Tibial nerve (tissue), 4 donors: ENCODE measurements at regions not wholly inside any gene's neighbourhood (a gene's known extent, or its start where the extent isn't known, plus 50 kb on each side); places are given as distances from the start of the nearest gene placed in this dataset.
A peak's percentile ranks its signal among the peaks of the same experiment; 100 is the strongest.

Source experiments
- DNase-seq, 2 donors: peaks; one replicate each; pipeline ENCODE4 v3.0.0-alpha.2; 2019; ENCODE audit warnings: low spot score in 2 of 2
- H3K27ac ChIP-seq, 4 donors: fragments of 200-600 bp; sonication (generic) in 3 of 4; one replicate each; pipeline ENCODE4 v1.5.1; 2017 to 2019; ENCODE audit warnings: mild to moderate bottlenecking in 1 of 4
- H3K27me3 ChIP-seq, 2 donors: fragments of 200-600 bp; sonication (generic) in 1 of 2; one replicate each; pipeline versions ENCODE4 v1.5.1 to v1.6.0; 2017 to 2019
- H3K36me3 ChIP-seq, 3 donors: fragments of 200-600 bp; sonication (generic); one replicate each; pipeline ENCODE4 v1.5.1; 2018 to 2019
- H3K4me1 ChIP-seq, 4 donors: fragments of 200-600 bp; sonication (generic) in 3 of 4; one replicate each; pipeline ENCODE4 v1.5.1; 2017 to 2019
- H3K4me3 ChIP-seq, 4 donors: fragments of 200-600 bp; sonication (generic) in 3 of 4; one replicate each; pipeline ENCODE4 v1.5.1; 2017 to 2019; ENCODE audit warnings: mild to moderate bottlenecking in 1 of 4, moderate library complexity in 1 of 4
- H3K9me3 ChIP-seq, 4 donors: fragments of 200-600 bp; sonication (generic) in 3 of 4; one replicate each; pipeline ENCODE4 v1.5.1; 2017 to 2019
- CTCF ChIP-seq, 5 experiments: fragments of 200-600 bp in 3 of 5; fragments of 450-650 bp in 2 of 5; sonication (generic) in 3 of 5; IDR thresholded peaks; one replicate each; pipeline ENCODE4 v1.5.1; 2016 to 2019; ENCODE audit warnings: antibody characterized with exemption in 5 of 5, mild to moderate bottlenecking in 3 of 5, moderate library complexity in 2 of 5
- EP300 ChIP-seq, 2 donors: sonication (generic); formaldehyde crosslinking; IDR thresholded peaks; one replicate each; pipeline ENCODE4 v1.6.1; 2017; ENCODE audit warnings: antibody characterized with exemption in 2 of 2, mild to moderate bottlenecking in 1 of 2
- POLR2A ChIP-seq, 2 donors: fragments of 450-650 bp; IDR thresholded peaks; one replicate each; pipeline ENCODE4 v1.6.1; 2017; ENCODE audit warnings: antibody characterized with exemption in 2 of 2, mild to moderate bottlenecking in 2 of 2, moderate library complexity in 2 of 2
- WGBS, 2 donors: methylation state at CpG; one replicate each; pipeline ENCODE4 v1.1.5; 2018; 5-methylcytosine and 5-hydroxymethylcytosine counted together

- no peaks in the 10 kb centered on the region for H3K36me3 ChIP-seq
- no peaks in the 10 kb centered on the region for H3K9me3 ChIP-seq
- peaks cover 0 to 74% (median 37%) of the 10 kb centered on the region in 4 donors for H3K4me1 ChIP-seq
- no peaks in the 10 kb centered on the region for H3K27me3 ChIP-seq
- 84 to 89% methylated on average over 17 of the region's 17 CpGs for WGBS, 2 donors
- no peak for DNase-seq
- peak overlapping the region in 2 of 4 donors; percentile 98 for H3K27ac ChIP-seq
- H3K4me3 ChIP-seq = no peak overlapping the region
- TF ChIP-seq EP300 (IDR thresholded peaks at IDR 0.05) (no peak), POLR2A (IDR thresholded peaks at IDR 0.05) (no peak), CTCF (IDR thresholded peaks at IDR 0.05) (no peak)
Observed at GRCh38 chr15:92806763-92807162, 93.4 kb upstream of the CHD2 start.

- Histone ChIP-seq H3K4me1 (peaks cover 0 to 66% (median 34%) of the 10 kb centered on the region in 4 donors), H3K27ac (peak overlapping the region; percentile 93 to 98 (median 96)), H3K9me3 (no peaks in the 10 kb centered on the region), H3K27me3 (no peaks in the 10 kb centered on the region), H3K4me3 (peak overlapping the region; percentile 45 to 64 (median 52)), H3K36me3 (no peaks in the 10 kb centered on the region)
- WGBS, 2 donors = 67 to 70% methylated on average over 14 of the region's 14 CpGs
- no peak for TF ChIP-seq EP300 (IDR thresholded peaks at IDR 0.05)
- TF ChIP-seq POLR2A (IDR thresholded peaks at IDR 0.05) = no peak
- no peak for TF ChIP-seq CTCF (IDR thresholded peaks at IDR 0.05)
- peak in 1 of 2 donors; percentile 36 for DNase-seq
Observed at GRCh38 chr15:92807971-92808571, 92.1 kb upstream of the CHD2 start.

- Histone ChIP-seq H3K4me3 (peak overlapping the region; percentile 45 to 64 (median 52)), H3K4me1 (peaks cover 0 to 60% (median 31%) of the 10 kb centered on the region in 4 donors), H3K27ac (peak overlapping the region; percentile 93 to 98 (median 96)), H3K27me3 (no peaks in the 10 kb centered on the region), H3K36me3 (no peaks in the 10 kb centered on the region), H3K9me3 (no peaks in the 10 kb centered on the region)
- TF ChIP-seq CTCF (IDR thresholded peaks at IDR 0.05) = no peak
- no peak for TF ChIP-seq POLR2A (IDR thresholded peaks at IDR 0.05)
- TF ChIP-seq EP300 (IDR thresholded peaks at IDR 0.05) = no peak
- no peak for DNase-seq
- WGBS, 2 donors = 11 to 27% methylated on average over 30 of the region's 30 CpGs
Observed at GRCh38 chr15:92808598-92809063, 91.5 kb upstream of the CHD2 start.

GRCh38 chr15:92809064-92809879 lies 90.9 kb upstream of the CHD2 start:
- 0 to 1% methylated on average over 51 to 75 of the region's 80 CpGs for WGBS, 2 donors
- Histone ChIP-seq H3K4me1 (peaks cover 0 to 54% (median 28%) of the 10 kb centered on the region in 4 donors), H3K9me3 (no peaks in the 10 kb centered on the region), H3K27me3 (no peaks in the 10 kb centered on the region), H3K4me3 (peak overlapping the region; percentile 45 to 66 (median 59)), H3K36me3 (no peaks in the 10 kb centered on the region), H3K27ac (peak overlapping the region; percentile 93 to 98 (median 96))
- peak; percentile 95 to 96 for DNase-seq
- peak; percentile 87 to 98 for TF ChIP-seq EP300 (IDR thresholded peaks at IDR 0.05)
- TF ChIP-seq POLR2A (IDR thresholded peaks at IDR 0.05) = peak; percentile 68 to 89
- peak; percentile 93 to 100 (median 100) for TF ChIP-seq CTCF (IDR thresholded peaks at IDR 0.05)
